GM12874 (cell line): ENCODE measurements at regions not wholly inside any gene's neighbourhood (a gene's known extent, or its start where the extent isn't known, plus 50 kb on each side); places are given as distances from the start of the nearest gene placed in this dataset.

Source experiments
- CTCF ChIP-seq: IDR thresholded peaks from 2 replicates; pipeline ENCODE4 v1.5.1; 2011; ENCODE audit warnings: low read depth, mild to moderate bottlenecking, control low read depth, low read length, moderate library complexity; ENCODE audit not compliant: insufficient read depth

DNA sequence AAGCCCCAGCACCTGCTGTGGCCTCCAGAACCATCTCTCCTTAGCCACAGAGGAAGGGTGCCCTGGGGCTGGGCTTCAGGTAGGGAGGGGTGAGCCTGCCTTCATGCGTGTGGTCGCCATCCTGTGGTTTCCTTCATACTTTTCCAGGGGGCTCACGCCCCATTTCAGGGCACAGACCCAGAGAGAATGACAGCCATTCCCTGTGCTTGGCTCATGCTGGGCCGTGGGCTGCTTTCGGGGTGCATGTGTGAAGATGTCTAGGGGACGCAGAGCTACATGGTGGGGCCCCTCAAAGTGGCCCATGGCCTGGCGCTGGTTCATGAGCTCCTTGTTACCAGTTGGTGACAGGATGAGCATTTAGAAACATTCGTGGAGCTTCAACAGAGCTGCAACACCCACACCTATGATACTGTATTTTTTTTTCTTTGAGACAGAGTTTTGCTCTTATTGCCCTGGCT, 190.3 kb upstream of the SLC24A3 start:
- TF ChIP-seq CTCF: no peak

DNA sequence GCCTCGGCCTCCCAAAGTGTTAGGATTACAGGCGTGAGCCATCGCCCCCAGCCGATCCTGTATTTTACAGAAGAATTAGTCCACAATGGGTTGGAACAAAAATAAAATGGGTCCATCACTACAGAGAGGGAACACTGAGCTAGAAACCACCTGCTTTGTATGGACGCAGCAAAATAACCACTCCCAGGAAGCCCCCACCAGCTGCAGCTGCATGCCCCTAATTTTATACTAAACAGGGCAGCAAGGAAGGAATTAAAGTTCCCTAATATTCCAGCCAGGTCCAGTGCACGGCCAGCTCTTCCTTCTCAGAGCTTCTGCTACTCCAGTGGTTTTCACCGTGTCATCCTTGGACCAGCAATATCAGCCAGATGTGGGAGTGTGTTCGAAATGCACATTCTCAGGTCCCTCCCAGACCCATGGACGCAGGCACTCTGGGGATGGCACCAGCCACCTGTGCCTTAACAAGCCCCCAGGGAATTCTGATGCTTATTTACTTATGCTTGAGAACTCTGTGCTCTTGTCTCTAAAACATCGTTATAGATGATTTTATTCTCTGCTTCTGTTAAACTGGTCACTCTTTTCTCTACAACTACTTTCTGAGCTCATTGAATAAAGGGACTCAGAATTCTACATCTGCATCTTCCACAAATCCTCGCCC, 189.5 kb upstream of the SLC24A3 start:
- no peak for TF ChIP-seq CTCF

GRCh38 chr20:19024296-19025035, 188.0 kb upstream of the SLC24A3 start:
- no peak for TF ChIP-seq CTCF

DNA sequence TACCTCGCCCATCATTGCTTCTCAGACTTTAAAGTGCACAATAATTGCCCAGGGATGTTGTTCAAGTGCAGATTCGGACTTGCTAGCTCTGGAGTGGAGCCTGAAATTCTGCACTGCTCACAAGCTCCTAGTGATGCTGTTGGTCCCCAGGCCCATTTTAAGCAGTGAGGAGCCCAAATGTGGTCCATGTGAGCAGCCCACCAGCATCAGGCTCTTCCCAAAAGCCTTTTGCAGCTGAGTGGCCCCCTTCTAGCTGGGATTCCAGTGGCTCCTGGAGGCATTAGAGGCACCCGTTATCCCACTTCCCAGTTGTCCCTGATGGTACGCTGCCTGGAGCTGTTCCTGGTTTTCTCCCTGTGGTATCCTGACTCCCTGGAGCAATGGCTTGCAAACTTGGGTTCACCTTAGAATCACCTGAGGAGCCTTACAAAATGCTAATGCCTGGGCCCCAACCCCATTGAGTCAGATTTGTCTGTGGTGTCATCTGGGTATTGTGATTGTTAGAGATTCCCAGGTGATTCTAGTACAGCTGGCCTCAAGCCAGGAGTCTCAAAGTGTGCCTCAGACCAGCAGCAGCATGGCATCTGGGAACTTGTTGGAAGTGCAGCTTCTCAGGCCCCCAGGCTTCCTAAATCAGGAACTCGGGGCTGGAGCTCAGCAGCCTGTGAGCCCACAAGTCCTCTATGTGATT, 186.9 kb upstream of the SLC24A3 start:
- no peak for TF ChIP-seq CTCF

- TF ChIP-seq CTCF: no peak
These were observed 186.1 kb upstream of the SLC24A3 start for GRCh38 chr20:19026121-19026878.

DNA sequence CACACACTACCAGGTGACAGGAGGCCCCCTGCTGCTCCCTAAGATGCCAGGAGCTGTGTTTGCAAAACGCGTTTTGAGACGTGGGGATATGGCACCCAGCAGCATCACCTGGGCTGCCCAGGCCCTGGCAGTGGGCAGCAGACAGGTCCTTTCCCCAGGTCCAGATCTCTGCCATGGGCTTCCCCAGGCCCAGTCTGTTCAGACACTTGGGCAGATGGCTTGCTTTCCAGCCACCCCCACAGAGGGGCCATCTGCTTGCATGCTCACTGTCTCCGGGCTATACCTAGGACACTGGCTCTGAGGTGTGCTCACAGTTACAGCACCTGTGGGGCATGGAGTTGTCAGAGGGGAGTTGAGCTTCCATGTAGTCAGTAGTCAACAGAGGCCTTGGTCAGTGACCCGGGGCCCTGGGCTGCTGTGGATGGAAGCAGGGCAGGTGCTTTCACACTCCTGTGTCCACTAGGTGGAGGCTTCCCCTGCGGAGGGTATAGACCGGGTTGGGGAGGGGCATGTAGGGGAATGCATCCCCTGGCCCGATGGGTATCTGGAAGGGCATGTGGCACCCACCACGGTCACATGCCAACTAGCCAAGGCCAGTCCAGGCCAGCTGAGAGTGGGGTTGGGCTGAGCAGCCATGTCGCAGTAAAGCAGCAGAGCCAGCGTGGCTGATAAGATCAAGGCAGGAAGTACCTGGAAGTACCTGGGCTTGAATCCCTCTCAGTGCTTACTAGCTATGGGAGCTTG, 185.4 kb upstream of the SLC24A3 start:
- TF ChIP-seq CTCF: no peak

DNA sequence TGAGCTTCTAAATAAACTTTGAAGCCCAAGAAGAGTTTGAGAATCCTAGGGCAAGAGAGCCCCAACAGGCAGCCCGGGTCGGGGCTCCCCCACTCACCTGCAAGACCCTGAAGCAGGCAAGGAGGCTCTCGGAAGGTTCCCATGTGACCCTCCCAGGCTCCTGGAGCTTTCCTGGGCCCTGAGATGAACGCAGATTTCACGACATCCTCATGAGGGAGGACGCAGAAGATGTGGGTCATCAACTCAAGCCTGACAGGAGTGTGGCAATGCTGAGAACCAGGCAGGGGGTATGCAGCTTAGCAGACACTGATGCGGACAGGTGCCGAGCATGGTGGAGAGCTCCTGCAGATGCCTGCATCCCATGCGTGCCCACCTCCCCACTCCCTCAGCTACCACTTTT, 184.5 kb upstream of the SLC24A3 start:
- no peak for TF ChIP-seq CTCF
